Umbilical cord (tissue), 1 donor: ENCODE measurements at regions not wholly inside any gene's neighbourhood (a gene's known extent, or its start where the extent isn't known, plus 50 kb on each side); places are given as distances from the start of the nearest gene placed in this dataset.
A peak's percentile ranks its signal among the peaks of the same experiment; 100 is the strongest.

ENCODE experiments used
- DNase-seq: peaks from one replicate; pipeline ENCODE4 v3.0.0-alpha.2; 2015; ENCODE audit warnings: low spot score

DNA sequence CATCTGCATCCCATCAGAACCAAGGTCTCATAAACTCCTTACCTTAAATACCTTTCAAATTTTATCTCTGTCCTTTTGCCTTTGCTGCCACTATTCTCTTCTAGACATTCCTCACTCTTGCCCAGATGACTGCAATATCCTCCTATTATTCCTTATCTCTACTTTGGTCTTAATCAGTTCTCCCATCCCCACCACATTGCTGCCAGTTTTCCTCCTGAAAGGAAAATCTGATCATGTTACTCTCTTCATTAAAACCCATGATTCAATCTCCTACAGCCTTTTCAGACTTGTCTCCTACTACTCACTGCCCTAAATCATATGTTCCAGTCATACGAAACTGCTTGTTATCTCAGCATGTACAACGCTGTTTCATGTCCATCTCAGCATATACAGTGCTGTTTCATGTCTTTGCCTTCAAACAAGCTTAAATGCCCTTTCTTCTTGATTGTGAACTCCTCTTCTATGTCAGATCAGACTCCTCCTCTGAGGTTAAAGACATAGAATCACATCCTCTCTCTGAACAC lies 152.6 kb upstream of the FST start:
- DNase-seq, result peak; percentile 52

DNA sequence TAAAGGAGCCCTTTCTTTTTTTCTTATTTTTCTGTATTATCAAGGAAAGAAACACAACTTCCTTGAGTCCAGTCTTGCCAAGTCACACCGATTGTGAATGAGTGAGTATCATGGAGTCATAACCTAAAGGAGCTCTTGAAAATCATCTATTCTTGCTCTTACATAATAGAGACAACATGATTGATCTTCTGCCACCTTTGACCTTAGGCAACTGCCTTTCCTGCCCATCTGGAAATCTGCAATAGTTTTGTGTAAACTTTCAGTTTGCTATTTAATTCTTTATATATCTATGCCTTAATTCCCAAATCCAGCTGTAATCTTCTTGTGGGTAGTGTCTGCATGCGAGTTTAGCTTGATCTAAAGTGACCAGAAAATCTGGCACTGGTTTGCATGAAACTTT lies 149.9 kb upstream of the FST start:
- DNase-seq, result peak; percentile 64

DNA sequence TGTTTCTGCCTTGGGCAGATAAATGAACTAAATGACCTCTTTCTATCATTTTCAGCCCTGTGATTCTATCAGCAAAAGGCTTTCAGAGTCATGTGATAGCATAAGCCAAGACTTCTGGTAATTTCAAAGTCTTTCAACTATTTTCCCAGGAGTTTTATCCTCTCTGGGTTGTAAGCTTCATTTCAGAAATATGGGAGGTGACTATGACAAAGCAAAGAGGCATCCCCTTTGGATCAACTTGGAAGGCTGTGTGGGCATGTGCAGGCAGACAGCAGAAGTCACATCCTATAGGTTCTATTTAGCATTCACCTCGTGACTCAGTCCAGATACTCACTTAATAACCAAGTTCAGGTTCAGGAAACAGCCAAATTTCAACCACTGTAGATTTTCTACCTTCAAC lies 149.0 kb upstream of the FST start:
- peak; percentile 91 for DNase-seq

DNA sequence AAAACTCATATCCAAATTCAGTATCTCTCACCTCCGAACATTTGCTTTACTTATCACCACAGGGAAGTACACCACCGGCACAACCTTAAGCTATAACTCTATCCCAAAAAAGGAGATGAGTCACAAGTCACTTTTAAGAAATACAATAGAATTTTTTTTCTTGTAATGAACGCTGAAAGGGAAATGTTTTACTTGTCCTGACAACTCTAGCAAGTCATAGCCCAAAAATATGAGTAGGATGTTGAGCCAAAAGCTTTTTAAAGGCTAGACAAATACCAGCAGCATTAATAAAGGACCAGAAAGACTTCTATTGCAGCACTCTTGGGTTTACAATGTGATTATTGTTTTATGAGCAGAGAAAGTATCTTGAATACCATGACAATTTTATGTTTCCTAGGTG lies 147.3 kb upstream of the FST start:
- peak; percentile 72 for DNase-seq

DNA sequence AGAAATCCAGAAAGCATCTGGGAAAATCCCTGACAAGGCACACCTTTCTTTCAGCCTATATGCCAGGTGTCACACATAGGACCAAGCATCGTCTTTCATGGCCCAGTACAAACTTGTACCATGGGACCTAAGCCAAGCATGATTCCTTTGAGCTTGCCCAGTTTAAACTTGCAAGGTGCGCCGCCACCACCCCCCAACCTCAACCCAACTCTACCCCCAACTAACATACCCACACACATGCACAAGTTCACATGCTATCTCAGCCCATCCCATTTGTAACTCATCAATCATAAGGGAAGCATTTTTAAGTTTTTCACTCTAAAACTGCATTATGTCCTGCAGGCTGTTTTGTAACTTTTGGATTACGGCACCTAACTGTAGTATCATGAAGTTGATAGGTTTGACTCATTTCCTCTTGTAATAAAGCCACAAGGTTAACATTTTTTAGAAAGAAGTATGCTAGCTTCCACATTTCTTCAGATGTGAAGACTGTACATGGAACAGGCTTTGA lies 145.9 kb upstream of the FST start:
- peak; percentile 47 for DNase-seq

DNA sequence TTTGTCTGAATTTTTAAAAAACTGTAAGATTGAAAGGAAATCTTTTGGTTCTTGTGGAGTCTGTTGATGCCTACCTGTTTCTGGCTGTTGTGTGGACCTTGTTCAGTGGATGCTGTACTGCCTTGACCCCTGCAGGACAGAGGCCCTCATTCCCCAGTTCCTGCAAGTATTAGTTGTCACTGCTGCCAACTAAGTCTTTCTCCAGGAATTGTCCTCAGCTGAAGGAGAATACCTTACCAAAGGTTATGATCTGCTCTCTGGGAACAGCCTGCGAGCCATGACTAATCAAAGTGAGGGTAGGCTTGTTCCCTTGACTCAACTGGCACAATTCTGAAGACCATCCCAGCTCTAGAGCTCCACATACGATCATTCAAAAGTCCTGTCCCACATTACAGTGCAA lies 145.3 kb upstream of the FST start:
- no peak for DNase-seq

DNA sequence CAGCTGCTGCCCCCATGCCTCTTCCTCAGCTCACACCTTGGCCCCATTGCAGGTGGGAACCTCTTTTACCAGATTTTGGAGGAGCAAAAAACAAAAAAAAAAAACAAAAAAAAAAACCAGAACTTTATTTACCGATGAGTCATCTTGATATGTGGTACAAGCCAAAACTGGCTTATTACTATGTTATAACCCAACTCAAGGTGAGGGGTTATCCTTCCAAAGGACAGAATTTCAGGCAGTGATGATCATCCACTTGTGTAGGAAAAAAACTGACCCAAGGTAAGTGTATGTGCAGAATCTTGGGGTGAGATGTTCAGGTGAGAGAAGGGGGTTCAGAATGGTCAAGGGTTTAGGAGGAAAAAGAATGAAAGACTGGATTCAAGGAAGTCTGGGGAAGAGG lies 142.6 kb upstream of the FST start:
- DNase-seq, result no peak

DNA sequence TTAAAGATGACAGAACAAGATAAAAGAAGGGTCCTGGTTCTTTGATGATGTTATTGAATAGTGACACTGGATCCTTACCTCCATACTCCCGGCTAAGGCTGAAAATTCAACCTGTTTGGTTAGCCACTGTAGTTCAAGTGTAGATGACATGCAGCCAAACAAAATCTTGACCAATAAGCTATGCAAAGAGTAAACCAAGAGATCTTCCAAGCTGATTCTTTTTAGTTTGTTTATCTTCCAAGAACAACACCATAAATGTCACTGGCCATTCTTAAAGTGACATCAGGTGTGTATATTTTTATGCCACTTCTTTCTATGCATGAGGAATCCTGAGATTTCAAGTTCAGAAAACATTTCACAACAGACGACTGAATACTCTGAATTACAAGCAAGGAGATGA lies 141.5 kb upstream of the FST start:
- DNase-seq, result no peak

DNA sequence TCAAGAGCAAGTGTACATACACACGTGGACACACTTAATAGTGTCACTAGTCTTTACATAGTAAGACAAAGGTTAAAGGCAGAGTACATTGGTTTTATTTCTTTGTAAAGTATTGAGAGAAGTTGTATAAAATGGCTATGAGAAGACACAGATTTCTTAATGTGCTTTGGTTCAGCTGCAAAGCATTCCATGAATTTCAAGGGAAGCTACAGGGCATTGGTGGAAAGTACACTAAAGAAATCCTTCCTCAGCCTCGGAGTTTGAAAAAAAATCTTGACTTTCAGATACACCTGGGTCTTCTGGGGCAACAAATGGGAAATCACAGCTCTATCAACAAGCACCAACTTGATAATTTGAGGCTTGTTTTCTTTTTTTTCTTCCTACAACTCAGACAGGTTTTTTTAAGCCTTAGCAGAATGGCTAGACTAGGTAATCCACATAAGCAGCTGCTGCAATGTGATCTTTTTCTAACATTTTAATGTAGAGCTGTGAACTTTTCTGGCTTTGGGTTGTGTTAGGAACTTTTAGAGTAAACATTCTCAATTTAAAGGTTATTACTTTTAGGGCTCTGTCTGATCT lies 140.4 kb upstream of the FST start:
- peak; percentile 77 for DNase-seq

DNA sequence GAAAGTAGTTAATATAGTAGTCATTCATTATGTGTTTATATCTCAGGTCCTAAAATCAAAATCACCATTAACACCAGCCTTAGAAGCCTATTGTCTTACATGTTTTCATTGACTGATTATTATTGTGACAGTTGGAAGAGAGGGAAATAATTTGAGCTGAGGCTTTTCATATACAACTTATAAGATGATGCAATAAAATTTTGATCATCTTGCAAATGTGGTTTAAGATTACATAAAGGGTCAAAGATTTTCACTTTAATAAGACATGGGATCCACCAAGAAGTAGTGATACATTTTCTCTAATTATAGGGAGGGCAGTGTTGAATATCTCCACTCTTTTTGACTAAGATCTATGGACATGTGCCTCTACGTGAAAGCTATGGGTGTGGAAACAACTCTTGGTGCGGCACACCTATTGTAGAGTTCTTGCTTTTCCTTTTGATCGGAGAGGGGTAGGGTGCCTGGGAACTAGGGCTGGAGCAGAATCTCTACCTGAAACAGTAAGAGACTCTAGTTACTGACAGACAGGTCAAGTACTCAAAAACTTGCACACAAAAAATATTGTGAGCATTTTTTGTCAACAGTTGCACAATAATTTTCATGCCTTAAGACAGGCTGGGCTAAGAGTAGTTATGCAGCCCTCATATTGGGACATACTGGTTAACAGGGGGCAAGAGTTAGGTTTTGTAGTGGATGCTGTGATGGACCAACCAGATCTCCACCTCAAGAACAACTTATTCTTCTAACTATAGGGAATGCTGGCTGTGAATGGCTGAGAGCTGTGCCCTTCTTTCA lies 139.3 kb upstream of the FST start:
- no peak for DNase-seq

DNA sequence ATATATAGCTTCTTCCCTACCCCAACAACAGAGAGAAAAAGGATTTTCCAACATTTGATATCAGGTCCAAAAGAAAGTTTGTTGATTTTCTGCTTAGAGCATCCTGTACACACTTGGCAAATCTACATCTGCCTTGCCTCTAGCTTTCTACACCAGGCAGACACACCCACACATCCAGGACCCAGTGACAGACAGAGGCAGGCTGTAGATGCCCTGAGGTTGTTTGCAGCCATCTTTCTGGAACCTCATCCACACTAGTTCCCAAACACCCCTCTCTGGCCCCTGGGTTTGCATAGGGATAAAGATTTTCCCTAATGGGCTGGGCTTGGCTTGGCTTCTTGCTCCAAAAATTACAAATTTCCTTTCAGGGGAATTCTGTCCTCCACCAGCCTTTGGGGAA lies 138.2 kb upstream of the FST start:
- DNase-seq, result no peak

DNA sequence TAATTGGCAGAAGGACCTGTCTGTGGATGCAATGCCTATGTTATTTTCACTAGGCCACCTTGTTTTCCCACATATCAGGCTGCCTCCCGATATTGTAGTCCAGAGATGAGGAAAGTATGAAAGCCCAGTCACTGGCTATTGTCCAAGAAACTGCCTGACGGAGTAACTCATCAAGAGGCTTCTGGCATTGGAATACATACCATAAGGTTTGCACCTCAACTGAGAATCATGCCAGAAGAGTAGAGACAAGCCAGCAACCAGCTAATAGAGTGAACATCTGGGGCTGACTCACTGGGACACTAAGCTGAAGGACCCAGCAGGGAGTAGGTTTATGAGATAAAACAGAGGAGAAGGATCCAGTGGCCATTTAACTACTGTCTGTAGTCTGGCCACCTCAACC lies 137.2 kb upstream of the FST start:
- DNase-seq, result peak; percentile 71

DNA sequence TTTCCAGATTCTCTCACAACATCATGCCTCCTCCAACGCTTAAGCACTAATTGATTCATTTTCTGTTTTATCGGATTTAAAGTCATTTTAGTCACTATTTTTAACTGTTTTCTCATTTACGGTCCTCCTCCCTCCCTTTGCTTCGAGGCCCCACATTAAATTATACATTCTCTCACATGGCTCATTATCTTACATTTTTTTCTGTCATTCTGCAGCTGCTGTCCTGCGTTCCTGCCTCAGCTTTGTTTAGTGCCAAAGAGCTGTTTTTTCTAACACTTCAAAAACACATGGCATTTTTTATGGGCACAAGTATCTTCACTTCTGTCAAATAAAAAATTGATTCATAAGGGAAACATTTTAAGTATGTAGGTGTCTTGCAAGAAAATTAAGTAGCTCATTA lies 130.1 kb upstream of the FST start:
- no peak for DNase-seq

DNA sequence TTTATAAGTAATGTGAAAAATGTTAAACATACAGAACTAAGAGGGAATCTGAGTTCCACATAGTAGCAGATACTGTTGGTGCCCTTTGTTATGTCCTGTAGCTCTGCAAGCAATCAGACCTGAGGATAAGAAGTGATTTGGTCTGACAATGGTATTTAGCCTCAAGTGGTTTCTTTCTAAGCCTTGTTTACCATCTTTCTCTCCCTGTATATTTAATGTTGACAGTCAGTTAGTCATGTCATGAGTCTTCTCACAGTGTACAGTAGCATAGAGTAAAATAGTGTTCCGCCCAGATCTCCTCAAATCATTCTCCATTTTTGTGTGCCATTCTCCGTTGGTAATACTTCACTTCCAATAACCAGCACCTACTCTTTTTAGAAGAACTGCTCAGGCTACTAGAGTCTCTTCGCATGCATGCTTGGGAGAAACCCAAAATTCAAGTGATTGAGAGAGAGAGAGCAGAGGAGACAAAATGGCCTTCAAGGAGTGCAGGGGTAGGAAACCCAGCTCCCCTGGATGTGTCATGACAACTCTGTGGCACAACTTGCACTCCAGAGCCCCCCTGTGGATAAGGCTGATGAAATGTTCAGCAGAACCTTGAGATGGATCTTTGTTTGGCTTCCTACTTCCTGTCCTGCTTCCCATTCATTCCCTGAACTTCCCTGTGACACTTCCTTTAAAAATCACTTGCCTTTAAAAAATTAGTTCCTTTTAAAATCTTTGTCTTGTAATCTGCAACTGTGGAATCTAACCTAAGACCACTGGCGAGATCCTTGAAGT lies 129.2 kb upstream of the FST start:
- no peak for DNase-seq

DNA sequence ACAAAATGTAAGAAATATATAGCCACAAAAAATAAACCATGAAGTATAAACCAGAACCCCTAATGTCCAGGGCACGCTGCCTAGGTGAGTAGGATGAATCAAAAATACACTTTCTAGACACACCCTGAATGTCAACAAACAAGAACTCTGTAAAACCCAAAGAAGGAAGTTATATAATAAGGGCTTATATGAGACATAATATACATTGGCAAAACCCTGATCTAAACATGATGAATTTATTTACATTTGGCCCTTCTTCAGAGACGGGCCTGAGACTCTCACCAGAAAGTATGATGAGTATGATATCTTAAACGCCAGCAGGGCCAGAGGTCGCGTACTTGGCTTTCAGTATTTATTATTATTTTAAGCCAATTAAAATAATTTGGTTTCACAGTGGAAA lies 125.1 kb upstream of the FST start:
- DNase-seq, result no peak

DNA sequence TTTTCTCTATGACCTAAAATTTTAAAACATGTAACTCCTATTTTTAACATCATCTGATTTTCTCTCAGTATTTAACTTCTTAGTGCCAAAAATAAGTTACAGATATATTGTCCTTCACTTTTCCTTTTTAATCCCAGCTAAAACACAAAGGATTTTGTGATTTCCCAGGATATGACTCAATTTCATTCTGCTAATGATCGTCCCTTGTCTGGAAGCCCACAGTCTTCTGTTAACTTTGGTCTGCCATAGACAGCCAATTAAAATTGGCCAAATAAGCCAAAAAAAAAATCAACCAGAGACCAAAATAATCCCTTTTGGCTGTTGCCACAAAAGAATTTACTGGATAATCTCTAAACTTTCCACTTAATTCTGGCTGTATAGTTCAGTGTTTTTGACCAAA lies 124.5 kb upstream of the FST start:
- DNase-seq, result no peak

DNA sequence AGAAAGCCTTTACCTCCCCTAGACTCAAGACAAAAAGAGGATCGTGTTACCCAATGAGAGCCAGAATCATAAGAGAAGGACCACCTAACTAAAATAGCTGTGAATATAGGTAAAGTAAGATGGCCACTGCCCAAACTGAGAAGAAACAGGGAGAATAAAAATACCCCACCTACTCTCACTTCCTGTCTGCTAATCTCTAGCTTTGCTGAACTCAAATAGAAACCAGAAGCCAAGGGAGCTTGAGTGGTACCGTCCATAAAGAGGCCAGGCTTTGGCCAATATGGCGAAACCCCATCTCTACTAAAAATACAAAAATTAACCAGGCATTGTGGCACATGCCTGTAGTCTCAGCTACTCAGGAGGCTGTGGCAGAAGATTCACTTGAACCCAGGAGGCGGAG lies 123.0 kb upstream of the FST start:
- no peak for DNase-seq

DNA sequence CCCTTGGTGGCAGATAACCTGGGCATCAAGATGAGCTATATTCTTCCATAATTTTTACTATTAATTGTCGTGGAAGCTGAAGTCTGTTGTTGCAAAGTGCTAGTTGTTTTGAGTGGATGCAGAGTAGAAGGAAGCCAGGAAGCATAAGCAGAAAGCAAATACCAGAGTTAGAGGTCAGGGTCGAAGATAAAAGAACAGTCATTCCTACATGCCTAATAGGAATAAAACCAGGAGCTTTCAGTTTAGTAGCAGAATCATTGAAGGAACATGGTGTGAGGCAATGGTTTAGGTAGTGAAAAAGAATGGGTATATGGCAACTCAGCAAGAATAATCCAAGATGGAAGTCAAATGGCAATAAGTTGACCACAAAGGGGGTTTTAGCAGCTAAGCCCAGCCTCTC lies 121.6 kb upstream of the FST start:
- DNase-seq, result no peak

DNA sequence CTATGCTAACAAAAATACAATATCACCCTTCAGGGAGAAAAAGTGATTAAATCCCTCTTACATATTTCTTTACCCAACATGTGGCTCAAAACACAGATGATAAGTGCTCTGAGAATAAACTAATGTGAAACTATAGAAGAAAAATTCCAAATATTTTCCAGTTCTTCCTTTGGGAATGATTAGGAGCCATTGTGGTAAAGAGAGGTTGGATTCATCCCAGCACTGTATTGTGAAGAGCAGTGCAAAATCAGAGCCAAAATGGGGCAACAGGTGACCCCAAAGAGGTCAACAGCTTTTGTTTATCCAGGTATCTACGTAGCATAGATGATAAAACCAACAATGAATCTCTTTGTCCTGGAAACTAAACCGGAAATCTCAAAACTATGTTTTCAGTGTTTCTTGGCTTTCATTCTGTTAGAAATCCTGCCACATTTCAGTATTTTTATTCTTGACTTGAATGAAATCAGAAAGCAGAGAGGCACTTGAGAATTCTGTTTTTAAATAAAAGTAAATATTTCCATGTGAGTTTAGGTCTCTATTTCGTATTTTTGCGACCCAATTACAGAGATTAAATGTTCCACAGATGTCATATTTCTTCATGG lies 120.4 kb upstream of the FST start:
- DNase-seq, result no peak

DNA sequence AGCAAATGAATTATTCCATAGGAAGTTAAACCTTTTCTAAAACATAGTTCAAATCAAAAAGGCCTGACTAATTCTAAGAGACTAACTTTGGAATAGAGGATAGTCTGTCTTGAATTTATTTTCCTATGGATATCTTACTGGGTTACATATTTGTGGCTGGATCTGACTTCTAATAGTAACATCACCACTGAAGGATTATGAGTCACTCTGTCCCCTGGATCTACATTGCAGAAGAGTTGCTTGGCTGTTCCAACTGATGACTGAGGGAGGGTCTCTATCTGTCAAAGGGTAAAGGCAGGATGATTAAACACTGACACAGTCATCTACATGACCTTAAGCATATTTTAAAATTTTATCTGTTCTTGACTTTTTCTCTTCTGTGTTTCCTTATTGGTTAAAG lies 119.6 kb upstream of the FST start:
- peak; percentile 30 for DNase-seq

DNA sequence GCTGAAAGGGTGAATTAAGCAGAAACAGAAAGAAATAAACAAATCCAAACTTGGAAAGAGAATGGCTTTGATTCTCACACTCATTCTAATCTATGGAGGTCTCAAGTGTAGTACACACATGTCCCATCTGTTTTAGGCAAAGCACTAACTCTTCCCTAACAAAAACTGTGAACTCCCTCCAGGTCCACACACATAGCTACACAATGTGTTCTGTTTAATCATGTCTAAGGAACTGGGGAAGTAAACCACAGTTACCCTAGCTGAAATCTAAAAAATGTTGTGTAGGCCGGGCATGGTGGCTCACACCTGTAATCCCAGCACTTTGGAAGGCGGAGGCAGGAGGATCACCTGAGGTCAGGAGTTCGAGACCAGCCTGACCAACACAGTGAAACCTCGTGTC lies 118.7 kb upstream of the FST start:
- DNase-seq, result no peak

DNA sequence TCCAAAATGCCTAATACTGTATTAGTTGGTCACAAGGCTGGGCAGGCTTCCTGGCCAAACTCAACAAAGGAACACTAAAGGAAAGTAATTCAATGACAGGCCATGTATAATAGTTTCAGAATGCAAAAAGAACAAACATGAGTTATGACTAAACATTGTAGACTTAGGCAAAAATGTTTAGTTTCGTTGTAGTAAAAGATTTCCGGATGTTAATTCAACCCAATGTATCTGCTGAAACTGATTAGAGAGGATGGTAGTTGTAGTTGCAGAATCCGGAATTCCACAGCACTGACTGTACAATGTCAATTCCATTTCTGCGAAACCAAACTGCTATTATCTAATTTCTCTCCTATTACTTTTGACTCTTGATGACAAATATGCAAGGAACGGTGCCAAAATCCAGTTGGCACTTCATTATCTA lies 117.9 kb upstream of the FST start:
- peak; percentile 28 for DNase-seq
